ENCODE measurements at regions not wholly inside any gene's neighbourhood (a gene's known extent, or its start where the extent isn't known, plus 50 kb on each side); places are given as distances from the start of the nearest gene placed in this dataset.

DNA sequence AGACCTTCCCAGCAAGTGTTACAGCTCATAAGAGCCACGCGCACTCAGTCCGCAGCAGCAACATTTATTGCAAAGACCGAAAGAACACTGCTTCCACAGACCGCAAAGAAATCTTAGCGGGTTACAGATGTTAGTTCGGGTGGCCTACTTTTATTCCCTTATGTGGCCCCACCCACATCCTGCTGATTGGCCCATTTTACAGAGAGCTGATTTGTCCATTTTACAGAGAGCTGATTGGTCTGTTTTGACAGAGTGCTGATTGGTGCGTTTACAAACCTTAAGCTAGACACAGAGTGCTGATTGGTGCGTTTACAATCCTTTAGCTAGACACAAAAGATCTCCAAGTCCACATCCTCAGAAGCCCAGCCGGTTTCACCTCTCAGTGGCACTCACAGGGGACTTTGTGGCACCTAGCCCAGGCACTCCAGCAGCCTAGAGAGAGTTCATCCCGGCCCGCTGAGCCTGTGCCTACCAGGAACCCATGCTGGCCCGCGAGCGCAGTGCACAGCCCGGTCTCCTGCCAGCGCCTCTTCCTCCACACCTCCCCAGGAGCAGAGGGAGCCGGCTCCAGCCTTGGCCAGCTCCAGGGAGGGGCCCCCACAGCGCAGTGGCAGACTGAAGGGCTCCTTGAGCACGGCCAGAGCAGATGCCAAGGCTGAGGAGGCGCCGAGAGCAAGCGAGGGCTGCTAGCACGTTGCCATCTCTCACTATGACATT is 244.3 kb upstream of the TSHZ2 start (continued):
- TF ChIP-seq POU5F1 (IDR thresholded peaks at IDR 0.05; ENCODE audit: low read depth, low read length) (no peak), JUND (IDR thresholded peaks at IDR 0.05; ENCODE audit: low read length) (no peak), CBX8 (IDR thresholded peaks at IDR 0.05; ENCODE audit: borderline replicate concordance, low read depth, low read length) (no peak), CREB1 (IDR thresholded peaks at IDR 0.05) (no peak)

Measured in H1 (cell line).